Naive thymus-derived CD8-positive, alpha-beta T cell (primary cell): ENCODE measurements at regions not wholly inside any gene's neighbourhood (a gene's known extent, or its start where the extent isn't known, plus 50 kb on each side); places are given as distances from the start of the nearest gene placed in this dataset.

Experiments used
- ATAC-seq, 2 donors: fragments of 150-1000 bp; cut with Tn5 transposase in 1 of 2; sonication (Bioruptor Pico), chemical (Tn5 transposase) in 1 of 2; 1 replicate in 1 of 2; 2 replicates in 1 of 2; pipeline ENCODE4 v1.10.0; 2021; ENCODE audit warnings: mild to moderate bottlenecking in 2 of 2, moderate library complexity in 2 of 2
- POLR2A ChIA-PET: fragments of 350-600 bp; sonication (Branson Sonifier 250); formaldehyde crosslinking; loops from one replicate; lab custom pipeline; 2021; ENCODE audit warnings: antibody characterized with exemption; lab: Charles Lee
- DNase-seq, 10 donors: peaks; one replicate each; pipeline versions ENCODE4 v3.0.0 to v3.0.0-alpha.2; 2020 to 2022
- H3K27ac Mint-ChIP-seq, 10 donors: one replicate each; pipeline ENCODE4 v1.8.0; 2020 to 2022; ENCODE audit warnings: mild to moderate bottlenecking in 10 of 10, mixed read lengths in 10 of 10, moderate library complexity in 4 of 10, inconsistent platforms in 1 of 10
- H3K27me3 Mint-ChIP-seq, 5 donors: one replicate each; pipeline ENCODE4 v1.8.0; 2021 to 2022; ENCODE audit warnings: mixed read lengths in 5 of 5
- H3K36me3 Mint-ChIP-seq, 3 donors: one replicate each; pipeline ENCODE4 v1.8.0; 2020 to 2022; ENCODE audit warnings: mixed read lengths in 3 of 3, mild to moderate bottlenecking in 2 of 3, inconsistent platforms in 1 of 3
- H3K4me1 Mint-ChIP-seq, 4 donors: one replicate each; pipeline ENCODE4 v1.8.0; 2021 to 2022; ENCODE audit warnings: mixed read lengths in 4 of 4
- H3K4me3 Mint-ChIP-seq, 10 donors: one replicate each; pipeline ENCODE4 v1.8.0; 2020 to 2022; ENCODE audit warnings: mild to moderate bottlenecking in 10 of 10, mixed read lengths in 10 of 10, moderate library complexity in 6 of 10, inconsistent platforms in 1 of 10
- H3K9me3 Mint-ChIP-seq, 9 donors: one replicate each; pipeline ENCODE4 v1.8.0; 2020 to 2022; ENCODE audit warnings: mixed read lengths in 9 of 9, mild to moderate bottlenecking in 3 of 9, inconsistent platforms in 1 of 9, moderate library complexity in 1 of 9

GRCh38 chr7:25894002-25894901 lies 257.7 kb upstream of the NFE2L3 start:
- no peaks in the 10 kb centered on the region for H3K9me3 Mint-ChIP-seq
- peaks cover 11 to 32% (median 26%) of the 10 kb centered on the region in 4 donors for H3K4me1 Mint-ChIP-seq
- H3K4me3 Mint-ChIP-seq, result peak overlapping the region; percentile 35 to 97 (median 76)
- POLR2A ChIA-PET, result interaction anchor here (0.8 to 3.1 kb wide), 2 partner anchors 166 to 306 kb away, joined by 4 to 11 read pairs; partner anchors contain the start of gene HNRNPA2B1
- peaks cover under 1 to 22% (median 9%) of the 10 kb centered on the region in 5 donors for H3K27me3 Mint-ChIP-seq
- peak overlapping the region in 6 of 10 donors; percentile 21 to 61 (median 36) for H3K27ac Mint-ChIP-seq
- H3K36me3 Mint-ChIP-seq, result no peaks in the 10 kb centered on the region
- DNase-seq, result peak in 7 of 10 donors; percentile 19 to 59 (median 39)
- peak; percentile 61 to 72 for ATAC-seq

GRCh38 chr7:25894902-25895791 lies 256.9 kb upstream of the NFE2L3 start:
- H3K4me3 Mint-ChIP-seq, result peak overlapping the region; percentile 54 to 95 (median 66)

GRCh38 chr7:25895792-25896171 lies 256.2 kb upstream of the NFE2L3 start:
- H3K4me1 Mint-ChIP-seq, result peaks cover 11 to 32% (median 26%) of the 10 kb centered on the region in 4 donors
- POLR2A ChIA-PET, result no interaction called here
- H3K36me3 Mint-ChIP-seq, result no peaks in the 10 kb centered on the region
- DNase-seq, result no peak
- H3K27me3 Mint-ChIP-seq, result peaks cover 0 to 16% (median 1%) of the 10 kb centered on the region in 5 donors
- no peaks in the 10 kb centered on the region for H3K9me3 Mint-ChIP-seq
- peak overlapping the region in 9 of 10 donors; percentile 52 to 95 (median 67) for H3K4me3 Mint-ChIP-seq
- no peak overlapping the region for H3K27ac Mint-ChIP-seq
- ATAC-seq, result no peak

More at GRCh38 chr7:25894902-25895791, 256.9 kb upstream of the NFE2L3 start:
- ATAC-seq (peak; percentile 71 to 84), DNase-seq (peak; percentile 44 to 81 (median 57))
- no peaks in the 10 kb centered on the region for H3K9me3 Mint-ChIP-seq
- H3K36me3 Mint-ChIP-seq, result no peaks in the 10 kb centered on the region
- H3K4me1 Mint-ChIP-seq, result peaks cover 11 to 32% (median 26%) of the 10 kb centered on the region in 4 donors
- H3K27ac Mint-ChIP-seq, result peak overlapping the region in 2 of 10 donors; percentile 2 to 51
- peaks cover 0 to 17% (median 3%) of the 10 kb centered on the region in 5 donors for H3K27me3 Mint-ChIP-seq
- POLR2A ChIA-PET, result interaction anchor here (3.1 kb wide), 1 partner anchor 305 kb away, joined by 11 read pairs; the partner anchor contains the start of gene HNRNPA2B1

GRCh38 chr7:25897261-25897782 lies 254.7 kb upstream of the NFE2L3 start:
- no peak overlapping the region for H3K27ac Mint-ChIP-seq
- no peaks in the 10 kb centered on the region for H3K9me3 Mint-ChIP-seq
- POLR2A ChIA-PET, result no interaction called here

GRCh38 chr7:25900245-25900644 lies 251.8 kb upstream of the NFE2L3 start:
- no peaks in the 10 kb centered on the region for H3K36me3 Mint-ChIP-seq
- H3K9me3 Mint-ChIP-seq, result no peaks in the 10 kb centered on the region
- POLR2A ChIA-PET, result interaction anchor here (0.6 kb wide), 1 partner anchor 1601 kb away, joined by 6 read pairs; no protein-coding TSS in a partner anchor
- H3K4me1 Mint-ChIP-seq, result peaks cover 0 to 8% (median 4%) of the 10 kb centered on the region in 4 donors
- DNase-seq (no peak), ATAC-seq (no peak)
- H3K4me3 Mint-ChIP-seq, result no peak overlapping the region
- H3K27ac Mint-ChIP-seq, result no peak overlapping the region
- H3K27me3 Mint-ChIP-seq, result peaks cover 0 to 14% (median 3%) of the 10 kb centered on the region in 5 donors

More at GRCh38 chr7:25897261-25897782, 254.7 kb upstream of the NFE2L3 start:
- Mint-ChIP-seq H3K27me3 (peaks cover 0 to 16% (median 1%) of the 10 kb centered on the region in 5 donors), H3K4me3 (no peak overlapping the region), H3K36me3 (no peaks in the 10 kb centered on the region), H3K4me1 (peaks cover 11 to 32% (median 26%) of the 10 kb centered on the region in 4 donors)
- DNase-seq (no peak), ATAC-seq (no peak)

- Mint-ChIP-seq H3K4me1 (peaks cover 0 to 2% (median under 1%) of the 10 kb centered on the region in 4 donors), H3K36me3 (no peaks in the 10 kb centered on the region), H3K27ac (no peak overlapping the region), H3K4me3 (no peak overlapping the region), H3K9me3 (no peaks in the 10 kb centered on the region), H3K27me3 (peaks cover 2 to 18% (median 5%) of the 10 kb centered on the region in 5 donors)
- DNase-seq (no peak), ATAC-seq (no peak)
- POLR2A ChIA-PET, result interaction anchor here (0.6 kb wide), 1 partner anchor 1601 kb away, joined by 6 read pairs; no protein-coding TSS in a partner anchor
These were observed 251.1 kb upstream of the NFE2L3 start for GRCh38 chr7:25900877-25901276.

GRCh38 chr7:25901658-25902057 lies 250.3 kb upstream of the NFE2L3 start:
- Mint-ChIP-seq H3K4me3 (no peak overlapping the region), H3K36me3 (no peaks in the 10 kb centered on the region), H3K27me3 (peaks cover 2 to 19% (median 7%) of the 10 kb centered on the region in 5 donors), H3K9me3 (no peaks in the 10 kb centered on the region), H3K27ac (no peak overlapping the region), H3K4me1 (no peaks in the 10 kb centered on the region)
- DNase-seq (no peak), ATAC-seq (no peak)
- POLR2A ChIA-PET, result no interaction called here

- POLR2A ChIA-PET, result no interaction called here
- Mint-ChIP-seq H3K9me3 (no peaks in the 10 kb centered on the region), H3K36me3 (no peaks in the 10 kb centered on the region), H3K4me3 (no peak overlapping the region), H3K4me1 (no peaks in the 10 kb centered on the region), H3K27ac (peak overlapping the region in 1 of 10 donors; percentile 56), H3K27me3 (peaks cover 2 to 10% (median 7%) of the 10 kb centered on the region in 5 donors)
- DNase-seq (no peak), ATAC-seq (no peak)
These were observed 246.0 kb upstream of the NFE2L3 start for GRCh38 chr7:25906003-25906402.

GRCh38 chr7:25906760-25907159 lies 245.2 kb upstream of the NFE2L3 start:
- H3K9me3 Mint-ChIP-seq, result no peaks in the 10 kb centered on the region
- no peak overlapping the region for H3K27ac Mint-ChIP-seq
- H3K27me3 Mint-ChIP-seq, result peaks cover 2 to 11% (median 9%) of the 10 kb centered on the region in 5 donors
- no peaks in the 10 kb centered on the region for H3K4me1 Mint-ChIP-seq
- no peak for DNase-seq
- no peaks in the 10 kb centered on the region for H3K36me3 Mint-ChIP-seq
- no peak for ATAC-seq
- POLR2A ChIA-PET, result no interaction called here
- H3K4me3 Mint-ChIP-seq, result no peak overlapping the region

GRCh38 chr7:25907214-25907613 lies 244.8 kb upstream of the NFE2L3 start:
- no peaks in the 10 kb centered on the region for H3K9me3 Mint-ChIP-seq
- peaks cover 2 to 13% (median 9%) of the 10 kb centered on the region in 5 donors for H3K27me3 Mint-ChIP-seq
- H3K27ac Mint-ChIP-seq, result no peak overlapping the region
- H3K4me1 Mint-ChIP-seq, result no peaks in the 10 kb centered on the region
- H3K4me3 Mint-ChIP-seq, result no peak overlapping the region
- POLR2A ChIA-PET, result no interaction called here
- H3K36me3 Mint-ChIP-seq, result no peaks in the 10 kb centered on the region
- DNase-seq (no peak), ATAC-seq (no peak)

GRCh38 chr7:25907731-25908130 lies 244.3 kb upstream of the NFE2L3 start:
- POLR2A ChIA-PET, result no interaction called here

More at GRCh38 chr7:25907731-25908130, 244.3 kb upstream of the NFE2L3 start:
- Mint-ChIP-seq H3K9me3 (no peaks in the 10 kb centered on the region), H3K27me3 (peaks cover 2 to 13% (median 9%) of the 10 kb centered on the region in 5 donors), H3K4me1 (no peaks in the 10 kb centered on the region), H3K36me3 (no peaks in the 10 kb centered on the region), H3K27ac (no peak overlapping the region), H3K4me3 (no peak overlapping the region)
- DNase-seq, result no peak
- ATAC-seq, result no peak
